ENCODE measurements at regions not wholly inside any gene's neighbourhood (a gene's known extent, or its start where the extent isn't known, plus 50 kb on each side); places are given as distances from the start of the nearest gene placed in this dataset.

DNA sequence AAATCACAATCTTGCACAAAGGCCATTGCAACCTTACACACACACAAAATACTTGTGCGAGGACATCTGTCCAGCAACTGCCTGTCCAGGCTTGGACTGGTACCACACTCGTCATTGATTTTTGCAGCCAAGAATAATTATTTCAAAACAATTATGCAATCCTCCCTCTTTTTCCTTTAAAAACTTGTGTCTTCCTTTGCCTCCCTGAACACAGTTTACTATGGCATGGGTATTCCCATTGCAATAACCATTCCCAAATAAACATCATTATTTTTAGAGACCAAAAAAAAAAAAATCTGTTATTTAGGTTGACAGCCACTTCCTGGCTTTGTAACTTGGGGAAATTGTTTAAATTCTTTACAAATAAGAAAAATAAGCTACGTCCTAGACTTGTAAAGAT is 54.0 kb downstream of the C11orf91 start:
- no peak for DNase-seq (ENCODE audit: low read depth in 2 of 2)

DNA sequence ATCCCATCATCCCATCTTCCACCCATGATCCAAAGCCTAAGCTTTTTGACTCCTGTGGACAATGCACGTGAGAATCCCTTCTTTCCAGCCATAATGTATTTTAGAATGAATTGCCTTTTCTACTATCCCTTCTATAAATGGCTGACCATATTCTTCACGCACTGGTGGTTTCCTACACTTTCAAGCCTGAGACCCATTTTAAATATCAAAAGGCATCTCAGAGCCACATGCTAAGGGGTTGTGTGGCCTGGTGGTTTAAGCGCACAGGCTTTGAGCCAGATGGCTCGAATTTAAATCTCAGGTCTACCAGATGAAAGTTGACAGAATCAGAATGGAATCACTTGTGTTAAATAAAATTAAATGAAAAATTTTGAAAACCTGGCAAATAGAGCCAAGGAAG is 54.5 kb downstream of the C11orf91 start:
- no peak for DNase-seq (ENCODE audit: low read depth in 2 of 2)

DNA sequence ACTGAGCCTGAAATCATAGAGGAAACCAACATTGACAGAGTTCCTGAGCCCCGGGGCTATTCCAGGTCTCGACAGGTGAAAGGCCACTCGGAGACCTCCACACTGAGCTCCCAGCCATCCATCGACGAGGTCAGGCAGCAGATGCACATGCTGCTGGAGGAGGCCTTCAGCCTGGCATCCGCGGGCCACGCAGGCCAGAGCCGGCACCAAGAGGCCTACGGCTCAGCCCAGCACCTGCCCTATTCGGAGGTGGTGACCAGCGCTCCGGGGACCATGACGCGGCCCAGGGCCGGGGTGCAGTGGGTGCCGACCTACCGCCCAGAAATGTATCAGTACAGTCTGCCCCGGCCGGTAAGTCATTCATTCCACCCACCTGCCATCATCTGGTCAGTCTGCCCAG is 54.9 kb downstream of the C11orf91 start:
- DNase-seq (ENCODE audit: low read depth in 2 of 2), result no peak

DNA sequence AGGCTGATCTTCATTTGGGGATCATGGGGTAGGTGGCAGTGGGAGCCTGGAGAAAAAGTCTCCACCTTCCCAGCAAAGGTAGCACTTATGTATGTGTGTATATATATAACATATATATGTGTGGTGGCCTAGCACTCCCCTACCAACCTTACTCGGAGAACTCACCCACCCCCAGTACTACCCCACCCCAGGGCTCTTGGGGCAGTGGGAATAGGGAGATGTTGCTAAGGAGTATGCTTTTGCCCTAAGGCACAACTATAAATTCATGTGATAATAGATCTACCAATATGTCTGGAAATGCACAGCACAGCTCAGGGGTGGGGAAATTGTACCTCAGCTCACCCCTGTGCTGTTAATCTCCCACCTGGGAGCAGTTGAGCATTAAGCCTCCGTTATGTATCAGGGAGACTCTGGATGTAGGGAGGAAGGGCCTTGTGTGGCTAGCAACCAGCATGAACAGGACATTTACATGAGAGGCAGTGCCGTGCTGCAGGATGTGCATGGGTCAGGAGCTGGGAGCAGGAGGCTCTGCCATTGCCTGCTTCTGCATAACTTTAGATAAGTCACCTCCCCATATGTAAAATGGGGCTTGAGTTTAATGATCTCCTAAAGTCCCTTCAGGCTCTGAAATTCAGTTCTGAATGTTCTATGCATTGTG is 57.3 kb downstream of the C11orf91 start:
- DNase-seq (ENCODE audit: low read depth in 2 of 2), result no peak

DNA sequence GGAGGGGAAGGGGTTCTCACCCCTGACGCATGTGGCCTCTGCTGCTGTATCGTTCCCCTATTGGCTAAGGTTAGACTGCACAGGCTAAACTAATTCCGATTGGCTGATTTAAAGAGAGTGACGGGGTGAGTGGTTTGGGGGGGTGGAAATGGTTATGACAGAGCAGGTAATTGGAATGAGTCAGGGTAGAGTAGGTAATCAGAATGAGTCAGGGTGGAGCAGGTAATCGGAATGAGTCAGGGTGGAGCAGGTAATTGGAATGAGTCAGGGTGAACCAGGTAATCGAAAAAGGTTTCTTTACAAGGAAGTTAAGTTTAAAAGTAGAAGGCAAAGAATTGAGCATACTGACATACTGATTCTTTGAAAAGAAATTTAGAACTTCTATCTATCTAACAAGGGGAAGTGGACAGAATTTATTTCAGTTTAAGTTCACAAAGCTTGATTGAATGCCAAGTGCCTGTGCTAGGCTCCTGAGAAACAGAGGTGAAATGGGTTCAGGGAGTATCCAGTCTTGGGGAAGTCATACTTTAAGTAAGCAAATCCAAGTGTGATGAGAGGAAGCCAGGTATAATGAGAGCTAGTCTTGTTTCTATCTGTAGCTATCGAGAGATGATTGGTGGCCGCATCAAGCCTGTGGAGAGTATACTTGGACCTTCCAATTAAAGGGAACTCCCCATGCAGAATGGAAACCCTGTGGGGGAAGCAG is 58.0 kb downstream of the C11orf91 start:
- DNase-seq (ENCODE audit: low read depth in 2 of 2), result no peak

DNA sequence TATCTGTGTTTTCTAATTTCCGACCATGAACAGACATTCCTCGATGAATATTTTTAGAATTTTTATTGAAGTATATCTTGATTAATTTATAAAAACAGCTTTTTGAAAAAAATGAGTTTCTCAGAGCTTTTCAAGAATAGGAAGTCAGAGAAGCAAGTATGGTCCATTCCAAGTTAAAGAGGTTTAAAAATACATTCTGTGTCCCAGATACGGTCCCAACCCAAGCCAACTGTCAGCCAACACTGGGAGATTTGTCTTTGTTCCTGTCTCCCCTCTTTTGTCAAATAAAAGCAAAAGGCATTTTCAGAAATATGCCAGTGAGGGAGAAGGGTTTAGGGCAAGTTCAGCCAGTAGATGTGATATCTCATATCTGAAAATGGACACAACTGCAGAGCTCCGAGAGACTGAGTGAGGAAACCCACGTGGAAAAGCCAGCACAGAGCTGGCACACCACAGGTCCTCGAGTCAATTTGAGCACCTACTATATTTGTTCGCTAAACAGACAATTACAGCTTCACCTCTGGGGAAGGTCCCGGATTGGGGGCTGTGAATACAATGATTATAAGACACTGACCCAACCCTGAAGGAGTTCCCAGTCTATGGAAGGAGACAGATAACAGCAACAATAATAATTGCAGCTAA is 59.8 kb downstream of the C11orf91 start:
- DNase-seq (ENCODE audit: low read depth in 2 of 2), result no peak

DNA sequence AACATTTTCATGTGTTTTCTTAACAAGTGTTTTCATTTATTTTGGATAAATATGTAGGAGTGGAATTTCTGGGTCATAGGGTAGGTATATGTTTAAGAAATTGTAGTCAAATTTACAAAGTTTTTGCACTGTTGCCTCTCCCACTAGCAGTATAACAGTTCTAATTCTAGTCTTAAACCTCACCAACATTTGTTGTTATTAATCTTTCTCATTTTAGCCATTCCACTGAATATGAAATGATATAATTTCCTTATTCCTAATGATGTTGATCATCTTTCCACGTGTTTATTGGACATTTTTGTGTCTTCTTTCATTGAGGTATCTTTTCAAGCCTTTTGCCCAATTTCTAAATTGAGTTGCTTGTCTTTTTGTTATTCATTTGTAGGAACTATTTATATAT is 62.0 kb downstream of the C11orf91 start:
- DNase-seq (ENCODE audit: low read depth in 2 of 2), result no peak

DNA sequence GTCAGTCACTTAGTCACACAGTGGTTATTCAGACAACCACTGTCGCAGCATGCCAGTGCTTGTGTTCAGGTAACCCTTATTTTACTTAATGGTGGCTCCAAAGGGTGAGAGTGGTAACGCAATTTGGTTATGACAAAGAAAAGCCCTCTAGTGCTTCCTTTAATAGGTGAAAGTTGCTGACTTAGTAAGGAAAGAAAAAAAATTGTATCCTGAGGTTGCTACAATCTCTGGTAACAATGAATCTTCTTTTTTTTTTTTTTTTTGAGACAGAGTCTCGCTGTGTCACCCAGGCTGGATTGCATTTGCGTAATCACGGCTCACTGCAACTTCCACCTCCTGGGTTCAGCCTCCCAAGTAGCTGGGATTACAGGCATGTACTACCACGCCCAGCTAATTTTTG is 64.5 kb downstream of the C11orf91 start:
- no peak for DNase-seq (ENCODE audit: low read depth in 2 of 2)

DNA sequence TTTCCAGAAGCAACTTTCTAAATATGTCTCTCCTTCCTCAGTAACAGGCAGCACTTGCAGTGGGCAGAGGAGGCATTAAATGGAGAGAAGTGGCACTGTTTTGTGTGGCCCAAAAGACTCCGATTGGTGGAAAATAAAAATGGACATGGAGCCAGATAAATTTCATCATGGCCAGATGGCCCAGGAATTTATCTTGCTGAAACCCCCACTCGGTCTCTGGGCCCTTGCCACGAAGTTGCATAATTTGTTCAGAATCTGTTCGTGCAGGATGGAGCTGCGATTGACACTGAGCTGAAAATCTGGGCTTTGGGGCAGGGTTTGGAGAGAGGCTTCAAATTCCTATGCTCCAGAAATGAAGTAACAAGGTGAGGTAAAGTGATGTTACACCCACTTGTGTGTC is 65.5 kb downstream of the C11orf91 start:
- DNase-seq (ENCODE audit: low read depth in 2 of 2), result no peak

DNA sequence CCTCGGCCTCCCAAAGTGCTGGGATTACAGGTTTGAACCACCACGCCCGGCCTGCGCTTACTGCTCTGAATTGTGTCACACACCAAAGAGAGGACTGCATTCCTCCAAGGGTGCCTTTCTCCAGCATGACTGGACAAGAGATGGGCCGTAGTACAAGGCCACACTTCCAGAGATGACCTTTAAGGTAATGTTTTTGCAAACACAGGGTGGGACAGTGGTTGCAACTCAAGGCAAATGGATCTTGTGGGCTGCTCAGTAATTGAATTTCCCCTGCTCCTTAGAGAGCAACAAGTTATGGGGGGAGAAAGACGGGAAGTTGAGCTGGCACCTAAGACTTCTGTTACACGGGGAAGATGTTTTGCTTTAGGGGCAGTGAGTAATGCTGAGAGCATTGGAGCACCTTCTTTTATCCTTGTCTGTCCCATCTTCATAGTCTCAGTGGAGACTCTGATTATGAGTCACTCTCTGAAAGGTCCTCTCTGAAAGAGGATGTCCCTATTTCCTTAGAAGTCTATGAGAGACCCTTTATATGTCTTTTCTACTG is 66.3 kb downstream of the C11orf91 start:
- no peak for DNase-seq (ENCODE audit: low read depth in 2 of 2)

DNA sequence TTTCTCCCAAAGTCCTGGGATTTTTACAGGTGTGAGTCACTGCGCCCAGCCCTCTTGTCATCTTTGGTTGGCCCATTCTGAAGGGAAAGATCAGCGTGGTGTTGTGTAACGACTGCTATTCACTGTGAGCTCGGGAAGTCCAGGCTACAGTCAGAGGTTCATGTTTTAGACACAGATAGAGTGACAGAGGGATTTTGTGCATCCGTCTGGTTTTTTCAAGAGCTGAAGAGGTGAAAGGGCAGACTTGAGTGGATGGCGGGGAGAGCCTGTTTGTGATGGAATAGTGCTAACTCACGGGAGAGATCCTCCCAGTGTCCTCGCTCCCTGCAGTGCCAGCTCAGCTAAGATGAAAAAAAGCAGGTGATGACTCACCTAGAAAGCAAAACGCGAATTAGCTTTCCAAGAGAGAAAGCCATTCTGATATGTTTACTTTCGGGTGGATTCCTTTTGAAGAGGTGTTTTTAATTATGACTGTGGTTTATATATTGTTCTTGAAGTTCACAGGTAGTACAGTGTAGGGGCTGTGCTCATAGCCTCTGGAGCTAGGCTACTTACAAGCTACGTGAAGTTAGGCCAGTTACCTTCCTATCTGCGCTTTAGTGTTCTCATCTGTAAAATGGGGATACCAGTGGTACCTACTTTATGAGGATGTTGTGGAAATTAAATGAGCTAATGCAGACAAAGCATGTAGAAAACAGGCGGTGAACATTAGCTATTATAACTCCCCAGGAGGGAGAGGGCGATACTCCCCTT is 67.2 kb downstream of the C11orf91 start:
- DNase-seq (ENCODE audit: low read depth in 2 of 2), result no peak

DNA sequence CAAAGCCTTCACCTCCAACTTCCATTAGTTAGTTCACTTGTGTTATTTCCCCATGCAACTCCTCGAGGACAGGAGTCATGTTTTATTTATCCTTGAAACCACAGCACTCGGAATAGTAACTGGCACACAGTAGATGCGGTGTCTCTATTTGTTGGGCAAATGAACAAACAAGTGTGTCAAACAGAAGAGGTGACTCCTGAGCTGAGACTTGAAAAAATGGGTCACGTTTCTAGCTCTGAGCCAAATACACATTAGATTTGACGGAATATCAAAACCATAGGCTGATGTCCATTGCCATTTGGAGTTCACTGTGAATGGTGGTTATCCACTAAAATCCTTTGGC is 68.9 kb downstream of the C11orf91 start:
- DNase-seq (ENCODE audit: low read depth in 2 of 2), result no peak

DNA sequence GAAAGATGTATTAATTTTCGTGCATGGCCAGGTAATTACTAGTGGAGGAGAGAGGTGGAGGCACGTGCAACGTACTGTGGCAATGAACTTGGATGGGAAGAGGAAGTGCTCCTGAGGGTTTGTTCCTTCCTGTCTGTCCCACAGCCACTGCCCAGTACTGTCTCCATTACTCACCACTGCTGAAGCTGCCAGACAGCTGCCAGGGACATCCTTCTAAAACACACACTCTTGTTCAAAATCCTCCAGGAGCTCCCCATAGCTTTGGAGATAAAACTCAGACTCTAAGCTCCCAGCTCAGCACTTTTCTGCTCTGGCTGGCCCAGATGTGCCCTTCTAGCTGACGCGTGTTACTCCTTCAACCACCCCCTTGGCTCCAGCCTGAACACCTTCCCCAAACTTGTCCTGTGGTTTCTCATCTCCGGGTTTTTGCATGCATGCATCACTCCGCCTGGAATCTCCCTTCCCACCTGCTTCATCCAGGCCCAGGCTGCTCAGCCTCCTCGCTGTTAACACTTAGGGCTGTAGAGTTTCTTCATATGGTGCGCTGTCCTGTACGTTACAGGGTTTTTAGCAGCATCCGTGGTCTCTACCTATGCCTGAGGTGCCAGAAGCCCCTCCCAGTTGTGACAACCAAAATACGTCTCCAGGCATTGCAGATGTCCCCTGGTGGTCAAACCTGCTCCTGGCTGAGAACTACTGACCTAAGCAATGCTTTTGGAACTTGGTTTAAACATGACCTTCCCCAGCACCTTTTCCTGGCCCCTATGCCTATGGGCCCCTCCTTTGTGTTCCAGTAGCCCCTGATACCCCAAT is 69.5 kb downstream of the C11orf91 start:
- no peak for DNase-seq (ENCODE audit: low read depth in 2 of 2)

DNA sequence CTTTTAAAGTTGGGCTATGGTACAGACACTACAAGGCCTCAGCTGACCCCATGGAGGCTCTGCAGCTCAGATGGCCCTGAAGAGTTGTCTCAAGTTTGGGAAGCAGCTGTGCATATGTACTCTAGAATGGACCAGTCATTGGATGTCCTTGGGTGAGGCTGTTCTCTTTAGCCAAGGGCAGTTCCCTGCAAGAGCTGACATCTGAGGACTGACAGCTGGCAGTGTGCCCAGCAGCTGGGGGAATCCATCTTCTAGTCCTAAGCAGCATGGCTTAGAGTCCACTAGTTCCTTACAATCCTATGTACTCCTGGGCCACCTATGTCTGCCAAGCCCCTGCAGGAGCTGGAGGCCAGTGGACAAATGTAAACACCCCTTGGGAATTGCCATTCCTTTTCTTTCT is 76.5 kb downstream of the C11orf91 start:
- no peak for DNase-seq (ENCODE audit: low read depth in 2 of 2)

DNA sequence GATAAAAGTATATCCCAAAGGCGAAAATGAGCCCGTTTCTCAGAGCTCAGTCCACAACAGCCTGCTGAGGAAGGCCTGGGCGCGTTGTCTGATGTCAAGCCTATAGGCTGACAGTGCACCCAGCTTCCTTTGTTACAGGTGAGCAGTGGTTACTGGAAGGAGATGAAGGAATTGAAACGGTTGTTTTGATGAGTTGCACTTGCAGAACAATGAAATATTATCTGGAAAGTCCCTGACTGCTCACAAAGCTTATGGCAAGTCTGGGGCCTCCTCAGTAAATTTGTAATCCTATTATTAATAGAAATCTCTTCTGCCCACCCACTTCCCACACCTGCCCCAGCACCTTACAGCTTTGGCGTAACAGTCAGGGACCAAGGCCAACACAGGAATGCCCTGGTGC is 77.8 kb downstream of the C11orf91 start:
- no peak for DNase-seq (ENCODE audit: low read depth in 2 of 2)

DNA sequence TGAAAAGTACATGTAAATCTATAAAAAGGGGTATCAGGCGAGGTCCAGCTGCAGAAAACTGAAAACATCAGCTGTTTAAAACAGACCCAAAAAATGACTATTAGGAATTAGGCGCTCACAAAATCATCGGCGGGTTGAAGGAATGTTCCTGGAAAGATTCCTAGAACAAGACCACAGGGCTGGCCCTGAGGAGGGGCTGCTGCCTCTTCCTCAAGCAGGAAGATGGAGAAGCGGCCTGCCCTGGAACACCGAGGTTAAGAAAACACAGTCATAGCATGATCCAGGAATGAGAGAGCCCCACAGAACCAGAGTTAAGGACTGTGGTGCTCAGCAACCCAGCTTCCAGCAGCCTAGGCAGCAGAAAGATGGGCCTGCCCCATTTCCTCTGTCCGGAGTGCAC is 78.4 kb downstream of the C11orf91 start:
- DNase-seq (ENCODE audit: low read depth in 2 of 2), result no peak

DNA sequence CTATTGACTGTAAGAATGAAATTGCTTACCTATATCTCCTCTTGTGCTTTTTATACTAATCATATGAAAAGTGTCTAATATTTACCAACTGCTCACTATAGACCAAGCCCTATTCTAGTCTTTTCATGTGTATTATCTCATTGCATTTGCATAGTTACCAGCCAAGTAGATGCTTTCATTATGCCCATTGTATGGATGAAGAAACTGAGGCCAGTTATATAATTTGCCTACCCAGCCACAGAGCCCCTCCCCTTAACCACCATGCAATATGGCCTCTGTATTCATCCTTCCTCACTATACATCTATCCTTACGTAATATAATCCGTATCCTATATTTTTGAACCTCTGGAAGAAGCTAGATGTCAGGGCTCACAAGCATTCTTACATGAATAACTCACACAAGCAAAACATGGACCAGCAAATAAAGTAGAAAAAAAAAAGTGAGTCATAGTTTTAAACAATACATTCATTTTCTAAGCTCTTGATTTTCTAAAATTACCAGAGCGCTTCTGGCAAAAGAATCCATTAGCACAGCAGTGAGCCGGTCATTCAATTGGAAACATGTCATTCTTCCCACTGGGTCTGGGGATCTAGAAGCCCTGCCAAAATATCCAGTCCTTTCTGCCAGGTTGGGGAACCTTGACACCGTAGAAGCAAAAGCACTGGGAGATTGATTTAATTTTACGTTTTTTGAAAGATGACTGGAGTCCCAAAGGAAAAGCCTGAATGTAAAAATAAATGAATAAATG is 80.0 kb downstream of the C11orf91 start:
- DNase-seq (ENCODE audit: low read depth in 2 of 2), result no peak

DNA sequence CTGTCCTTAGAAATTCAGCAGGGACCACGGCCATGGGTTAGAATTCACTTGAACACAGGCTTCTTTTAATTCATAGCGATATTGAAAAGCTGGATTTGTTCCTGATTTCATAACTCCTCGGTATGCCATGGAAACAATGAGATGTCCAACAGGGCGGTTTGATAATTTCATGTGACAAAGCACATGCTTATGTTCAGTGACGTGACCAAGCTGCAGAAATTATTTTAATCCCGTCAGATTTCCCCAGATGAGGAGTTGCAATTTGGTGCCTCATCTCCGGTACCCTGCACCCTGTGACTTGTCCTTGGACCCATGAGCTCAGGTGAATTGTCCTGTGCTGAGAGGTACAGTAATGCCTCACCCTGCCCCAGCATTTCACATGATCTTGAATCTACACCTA is 81.7 kb downstream of the C11orf91 start:
- DNase-seq (ENCODE audit: low read depth in 2 of 2), result no peak

DNA sequence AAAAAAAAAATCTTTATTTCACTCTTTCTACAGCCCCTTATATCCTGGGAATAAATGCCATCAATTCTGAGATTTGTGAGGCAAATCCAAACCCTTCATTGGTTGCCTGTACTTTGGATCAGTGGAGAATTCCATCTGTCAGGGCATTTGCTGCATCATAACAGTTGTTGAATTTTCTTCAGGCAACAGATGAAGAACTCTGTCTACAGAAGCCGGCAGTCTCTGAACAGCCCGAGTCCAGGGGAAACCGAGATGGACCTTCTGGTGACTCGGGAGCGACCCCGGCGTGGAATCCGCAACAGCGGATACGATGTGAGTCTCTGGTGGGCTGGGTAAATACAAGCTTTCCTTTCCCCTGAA is 82.3 kb downstream of the C11orf91 start:
- DNase-seq (ENCODE audit: low read depth in 2 of 2), result no peak

DNA sequence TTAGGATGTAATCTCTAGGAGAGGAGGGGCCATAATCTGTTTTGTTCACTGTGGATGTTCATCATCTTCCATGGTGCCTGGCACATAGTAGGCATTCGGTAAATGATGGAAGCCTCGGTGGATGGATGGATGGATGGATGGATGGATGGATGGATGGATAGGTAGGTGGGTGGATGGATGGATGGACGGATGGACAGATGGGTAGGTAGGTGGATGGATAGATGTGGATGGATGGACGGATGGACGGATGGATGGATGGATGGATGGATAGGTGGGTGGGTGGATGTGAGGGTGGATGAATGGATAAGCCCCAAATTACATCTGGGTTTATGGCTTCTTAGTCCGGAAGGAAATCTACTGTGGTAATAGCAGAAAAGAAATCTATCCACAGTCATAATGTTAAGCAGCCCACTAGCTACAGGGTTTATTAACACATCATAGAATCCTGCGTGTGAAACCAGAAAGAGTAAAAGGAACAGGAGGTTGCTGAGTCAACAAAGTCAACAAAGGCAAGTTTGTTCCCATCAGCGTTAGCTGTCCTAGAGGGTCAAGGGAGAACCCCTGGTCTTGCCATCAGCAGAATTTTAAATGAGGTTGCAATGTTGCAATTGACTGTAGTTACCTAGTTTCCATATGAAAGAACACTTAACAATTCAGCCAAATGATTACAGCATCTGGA is 82.8 kb downstream of the C11orf91 start:
- DNase-seq (ENCODE audit: low read depth in 2 of 2), result no peak

All from stimulated activated CD4-positive, alpha-beta T cell treated with anti-CD3 and anti-CD28 coated beads, Interleukin-12 subunit alpha, Interleukin-12 subunit beta, amount 100 ng/mL, for 24 hours (primary cell).